ENCODE measurements at regions not wholly inside any gene's neighbourhood (a gene's known extent, or its start where the extent isn't known, plus 50 kb on each side); places are given as distances from the start of the nearest gene placed in this dataset.

- H3K36me3 ChIP-seq (ENCODE audit: control insufficient read depth in 5 of 5, insufficient read depth in 5 of 5, low read length in 5 of 5), result no peaks in the 10 kb centered on the region
- peaks cover 0 to 2% (median 0%) of the 10 kb centered on the region in 5 donors for H3K27me3 ChIP-seq (ENCODE audit: control insufficient read depth in 5 of 5, insufficient read depth in 4 of 5, low read length in 5 of 5)
- no peak overlapping the region for H3K27ac ChIP-seq (ENCODE audit: low read depth, low read length)
- no peak overlapping the region for H3K4me3 ChIP-seq (ENCODE audit: low read depth in 1 of 5, low read length in 5 of 5)
- no peak overlapping the region for H3K9ac ChIP-seq (ENCODE audit: low read length in 5 of 5)
- peaks cover 0 to 7% (median 0%) of the 10 kb centered on the region in 5 donors for H3K4me1 ChIP-seq (ENCODE audit: control insufficient read depth in 5 of 5, insufficient read depth in 5 of 5, low read length in 5 of 5)
- H3K9me3 ChIP-seq (ENCODE audit: control insufficient read depth in 5 of 5, low read length in 5 of 5), result peaks cover 0 to 3% (median 0%) of the 10 kb centered on the region in 5 donors
These were observed 100.6 kb upstream of the AFDN start for GRCh38 chr6:167726043-167726621.

DNA sequence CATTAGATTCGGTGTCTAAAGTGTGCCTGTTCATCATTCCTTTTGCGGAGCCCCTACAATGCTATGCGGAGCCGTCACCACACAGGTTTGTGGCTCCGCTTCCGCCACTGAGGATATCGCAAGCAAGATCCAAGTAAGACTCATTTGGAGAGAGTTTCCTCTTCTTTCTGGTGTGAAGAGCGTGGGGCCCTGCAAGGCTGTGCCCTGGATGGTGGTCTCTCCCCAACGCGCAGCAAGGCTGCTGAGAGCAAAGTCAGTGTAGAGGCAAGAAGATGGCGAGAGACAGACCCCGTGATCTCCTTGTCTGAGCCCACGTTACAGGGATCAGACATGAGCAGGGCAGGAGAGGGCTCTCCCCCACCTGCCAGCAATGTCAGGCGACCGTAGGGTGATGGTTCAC, 96.3 kb upstream of the AFDN start:
- Histone ChIP-seq H3K9ac (ENCODE audit: low read length in 5 of 5) (no peak overlapping the region), H3K36me3 (ENCODE audit: control insufficient read depth in 5 of 5, insufficient read depth in 5 of 5, low read length in 5 of 5) (no peaks in the 10 kb centered on the region), H3K27ac (ENCODE audit: low read depth, low read length) (no peak overlapping the region), H3K27me3 (ENCODE audit: control insufficient read depth in 5 of 5, insufficient read depth in 4 of 5, low read length in 5 of 5) (no peaks in the 10 kb centered on the region), H3K4me1 (ENCODE audit: control insufficient read depth in 5 of 5, insufficient read depth in 5 of 5, low read length in 5 of 5) (peaks cover 4 to 27% (median 15%) of the 10 kb centered on the region in 5 donors), H3K9me3 (ENCODE audit: control insufficient read depth in 5 of 5, low read length in 5 of 5) (no peaks in the 10 kb centered on the region), H3K4me3 (ENCODE audit: low read depth in 1 of 5, low read length in 5 of 5) (no peak overlapping the region)

DNA sequence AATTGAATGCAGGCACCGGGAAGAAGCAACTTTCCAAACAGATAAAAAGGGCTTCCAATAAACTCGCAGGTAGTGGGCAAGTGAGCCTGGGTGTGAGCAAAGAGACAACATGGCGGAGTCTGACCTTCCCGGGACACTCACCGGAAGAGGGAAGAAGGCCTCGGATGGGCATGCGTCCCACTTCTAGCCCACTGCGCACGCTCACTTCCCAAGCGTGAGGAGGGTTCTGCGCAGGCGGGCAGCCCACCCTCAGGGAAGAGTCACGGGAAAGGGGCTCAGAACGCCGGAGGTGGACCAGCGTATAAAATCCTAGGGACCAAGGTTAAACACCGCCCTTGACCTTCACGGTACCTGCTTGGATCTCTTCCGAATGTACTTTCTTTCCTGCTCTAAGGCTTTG, 95.5 kb upstream of the AFDN start:
- Histone ChIP-seq H3K4me3 (ENCODE audit: low read depth in 1 of 5, low read length in 5 of 5) (no peak overlapping the region), H3K9ac (ENCODE audit: low read length in 5 of 5) (no peak overlapping the region), H3K4me1 (ENCODE audit: control insufficient read depth in 5 of 5, insufficient read depth in 5 of 5, low read length in 5 of 5) (peaks cover 4 to 32% (median 15%) of the 10 kb centered on the region in 5 donors), H3K36me3 (ENCODE audit: control insufficient read depth in 5 of 5, insufficient read depth in 5 of 5, low read length in 5 of 5) (no peaks in the 10 kb centered on the region), H3K27ac (ENCODE audit: low read depth, low read length) (no peak overlapping the region), H3K27me3 (ENCODE audit: control insufficient read depth in 5 of 5, insufficient read depth in 4 of 5, low read length in 5 of 5) (no peaks in the 10 kb centered on the region), H3K9me3 (ENCODE audit: control insufficient read depth in 5 of 5, low read length in 5 of 5) (no peaks in the 10 kb centered on the region)

DNA sequence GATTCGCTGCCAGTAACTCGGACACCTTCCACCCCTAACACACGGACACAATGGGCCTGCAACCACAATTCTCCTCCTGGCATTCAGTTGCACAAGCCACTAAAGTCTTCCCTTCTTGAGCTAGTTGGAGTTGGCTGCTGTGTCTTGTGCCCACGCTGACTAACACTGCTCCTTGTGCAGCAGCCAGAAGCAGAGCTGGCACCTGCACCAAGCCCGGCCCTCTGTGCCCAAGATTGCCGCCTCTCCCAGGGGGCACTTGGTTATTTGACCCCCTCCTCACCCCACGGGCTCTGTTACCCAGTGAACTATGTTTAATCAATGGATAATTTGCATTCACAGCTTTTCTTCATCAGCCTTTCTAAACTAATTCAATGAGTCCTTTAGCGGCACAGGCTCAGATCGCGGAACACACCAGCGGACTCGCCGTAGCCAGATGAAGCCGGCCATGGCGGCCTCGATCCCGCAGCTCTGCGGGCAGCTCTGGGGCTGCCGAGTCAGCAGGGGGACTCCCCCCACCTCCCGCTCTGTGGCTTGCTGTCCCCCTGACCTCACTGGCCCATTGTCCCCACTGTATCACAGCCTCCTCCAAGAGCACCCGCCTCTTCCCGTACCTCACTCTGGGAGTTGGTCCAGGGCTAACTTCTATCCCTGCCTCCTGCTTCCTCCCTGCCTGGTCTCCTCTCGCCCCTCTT, 94.8 kb upstream of the AFDN start:
- no peak overlapping the region for H3K4me3 ChIP-seq (ENCODE audit: low read depth in 1 of 5, low read length in 5 of 5)
- H3K27me3 ChIP-seq (ENCODE audit: control insufficient read depth in 5 of 5, insufficient read depth in 4 of 5, low read length in 5 of 5), result no peaks in the 10 kb centered on the region
- peaks cover 4 to 35% (median 15%) of the 10 kb centered on the region in 5 donors for H3K4me1 ChIP-seq (ENCODE audit: control insufficient read depth in 5 of 5, insufficient read depth in 5 of 5, low read length in 5 of 5)
- H3K9me3 ChIP-seq (ENCODE audit: control insufficient read depth in 5 of 5, low read length in 5 of 5), result no peaks in the 10 kb centered on the region
- H3K36me3 ChIP-seq (ENCODE audit: control insufficient read depth in 5 of 5, insufficient read depth in 5 of 5, low read length in 5 of 5), result no peaks in the 10 kb centered on the region
- no peak overlapping the region for H3K9ac ChIP-seq (ENCODE audit: low read length in 5 of 5)
- no peak overlapping the region for H3K27ac ChIP-seq (ENCODE audit: low read depth, low read length)

DNA sequence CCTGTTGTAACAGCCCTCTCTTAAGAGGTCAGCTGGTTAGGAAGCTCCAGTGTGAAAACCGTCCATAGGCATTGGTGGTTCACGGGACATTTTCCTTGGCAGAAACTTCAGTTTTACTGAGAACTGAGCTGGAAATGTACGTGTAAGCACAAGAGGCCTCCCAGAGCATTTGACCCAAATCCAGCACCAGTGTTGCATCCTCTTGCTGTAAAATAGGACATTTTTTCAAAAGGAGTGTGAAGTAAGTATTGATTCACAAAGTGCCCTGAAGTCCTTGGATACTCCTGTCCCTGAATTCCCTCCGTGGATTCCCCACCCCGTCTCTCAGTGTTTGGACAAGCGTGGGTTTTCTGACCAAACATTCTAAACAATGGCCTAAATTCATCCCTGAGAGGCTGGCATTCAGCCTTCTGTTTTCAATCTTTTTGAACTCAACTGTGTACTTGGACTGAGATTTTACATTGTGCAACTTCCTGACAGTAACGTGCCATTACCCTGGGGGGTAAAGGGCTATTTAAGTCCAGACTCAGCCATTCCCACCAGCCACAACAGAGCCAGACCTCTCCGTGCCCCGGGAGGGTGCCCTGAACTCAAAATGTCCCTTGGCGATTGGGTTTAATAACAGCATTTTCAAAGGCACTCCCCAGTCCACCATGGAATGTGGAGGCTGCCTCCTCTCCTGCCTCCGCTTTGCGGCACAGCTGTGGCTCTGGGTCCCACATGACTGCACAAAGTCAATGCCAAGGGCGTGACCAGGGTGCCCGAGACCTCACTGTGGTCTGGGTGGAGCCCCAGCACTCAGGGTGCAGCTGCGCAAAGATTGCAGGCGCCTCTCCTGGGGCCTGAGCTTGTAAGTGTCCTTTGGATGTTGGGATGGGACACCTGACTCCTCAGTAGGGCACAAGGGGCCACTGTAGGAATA, 92.7 kb upstream of the AFDN start:
- no peaks in the 10 kb centered on the region for H3K9me3 ChIP-seq (ENCODE audit: control insufficient read depth in 5 of 5, low read length in 5 of 5)

GRCh38 chr6:167734662-167735083, 92.0 kb upstream of the AFDN start:
- H3K4me3 ChIP-seq (ENCODE audit: low read depth in 1 of 5, low read length in 5 of 5), result no peak overlapping the region
- no peaks in the 10 kb centered on the region for H3K9me3 ChIP-seq (ENCODE audit: control insufficient read depth in 5 of 5, low read length in 5 of 5)
- H3K27me3 ChIP-seq (ENCODE audit: control insufficient read depth in 5 of 5, insufficient read depth in 4 of 5, low read length in 5 of 5), result no peaks in the 10 kb centered on the region
- H3K27ac ChIP-seq (ENCODE audit: low read depth, low read length), result no peak overlapping the region
- peak overlapping the region in 1 of 5 donors; percentile 14 for H3K9ac ChIP-seq (ENCODE audit: low read length in 5 of 5)
- peaks cover 4 to 35% (median 15%) of the 10 kb centered on the region in 5 donors for H3K4me1 ChIP-seq (ENCODE audit: control insufficient read depth in 5 of 5, insufficient read depth in 5 of 5, low read length in 5 of 5)
- H3K36me3 ChIP-seq (ENCODE audit: control insufficient read depth in 5 of 5, insufficient read depth in 5 of 5, low read length in 5 of 5), result no peaks in the 10 kb centered on the region

More for the DNA sequence above, 92.7 kb upstream of the AFDN start:
- peak overlapping the region in 3 of 5 donors; percentile 4 to 39 (median 14) for H3K4me3 ChIP-seq (ENCODE audit: low read depth in 1 of 5, low read length in 5 of 5)
- peak overlapping the region in 4 of 5 donors; percentile 7 to 21 (median 12) for H3K9ac ChIP-seq (ENCODE audit: low read length in 5 of 5)
- H3K27ac ChIP-seq (ENCODE audit: low read depth, low read length), result peak overlapping the region; percentile 49
- H3K4me1 ChIP-seq (ENCODE audit: control insufficient read depth in 5 of 5, insufficient read depth in 5 of 5, low read length in 5 of 5), result peaks cover 4 to 35% (median 15%) of the 10 kb centered on the region in 5 donors
- no peaks in the 10 kb centered on the region for H3K36me3 ChIP-seq (ENCODE audit: control insufficient read depth in 5 of 5, insufficient read depth in 5 of 5, low read length in 5 of 5)
- no peaks in the 10 kb centered on the region for H3K27me3 ChIP-seq (ENCODE audit: control insufficient read depth in 5 of 5, insufficient read depth in 4 of 5, low read length in 5 of 5)

GRCh38 chr6:167735084-167735950, 91.4 kb upstream of the AFDN start:
- Histone ChIP-seq H3K36me3 (ENCODE audit: control insufficient read depth in 5 of 5, insufficient read depth in 5 of 5, low read length in 5 of 5) (no peaks in the 10 kb centered on the region), H3K9me3 (ENCODE audit: control insufficient read depth in 5 of 5, low read length in 5 of 5) (no peaks in the 10 kb centered on the region), H3K4me1 (ENCODE audit: control insufficient read depth in 5 of 5, insufficient read depth in 5 of 5, low read length in 5 of 5) (peaks cover 4 to 35% (median 15%) of the 10 kb centered on the region in 5 donors), H3K27me3 (ENCODE audit: control insufficient read depth in 5 of 5, insufficient read depth in 4 of 5, low read length in 5 of 5) (no peaks in the 10 kb centered on the region), H3K9ac (ENCODE audit: low read length in 5 of 5) (no peak overlapping the region), H3K27ac (ENCODE audit: low read depth, low read length) (no peak overlapping the region), H3K4me3 (ENCODE audit: low read depth in 1 of 5, low read length in 5 of 5) (no peak overlapping the region)

- no peaks in the 10 kb centered on the region for H3K36me3 ChIP-seq (ENCODE audit: control insufficient read depth in 5 of 5, insufficient read depth in 5 of 5, low read length in 5 of 5)
- no peaks in the 10 kb centered on the region for H3K27me3 ChIP-seq (ENCODE audit: control insufficient read depth in 5 of 5, insufficient read depth in 4 of 5, low read length in 5 of 5)
- H3K27ac ChIP-seq (ENCODE audit: low read depth, low read length), result no peak overlapping the region
These were observed 90.8 kb upstream of the AFDN start for GRCh38 chr6:167735951-167736288.

GRCh38 chr6:167736486-167737204, 90.1 kb upstream of the AFDN start:
- Histone ChIP-seq H3K9me3 (ENCODE audit: control insufficient read depth in 5 of 5, low read length in 5 of 5) (no peaks in the 10 kb centered on the region), H3K36me3 (ENCODE audit: control insufficient read depth in 5 of 5, insufficient read depth in 5 of 5, low read length in 5 of 5) (no peaks in the 10 kb centered on the region), H3K27me3 (ENCODE audit: control insufficient read depth in 5 of 5, insufficient read depth in 4 of 5, low read length in 5 of 5) (no peaks in the 10 kb centered on the region), H3K4me3 (ENCODE audit: low read depth in 1 of 5, low read length in 5 of 5) (no peak overlapping the region), H3K4me1 (ENCODE audit: control insufficient read depth in 5 of 5, insufficient read depth in 5 of 5, low read length in 5 of 5) (peaks cover 4 to 34% (median 15%) of the 10 kb centered on the region in 5 donors), H3K9ac (ENCODE audit: low read length in 5 of 5) (no peak overlapping the region), H3K27ac (ENCODE audit: low read depth, low read length) (no peak overlapping the region)

More at GRCh38 chr6:167735951-167736288, 90.8 kb upstream of the AFDN start:
- Histone ChIP-seq H3K4me1 (ENCODE audit: control insufficient read depth in 5 of 5, insufficient read depth in 5 of 5, low read length in 5 of 5) (peaks cover 4 to 35% (median 15%) of the 10 kb centered on the region in 5 donors), H3K9me3 (ENCODE audit: control insufficient read depth in 5 of 5, low read length in 5 of 5) (no peaks in the 10 kb centered on the region), H3K9ac (ENCODE audit: low read length in 5 of 5) (no peak overlapping the region), H3K4me3 (ENCODE audit: low read depth in 1 of 5, low read length in 5 of 5) (no peak overlapping the region)
